NT2/D1 (cell line): ENCODE measurements at regions not wholly inside any gene's neighbourhood (a gene's known extent, or its start where the extent isn't known, plus 50 kb on each side); places are given as distances from the start of the nearest gene placed in this dataset.

Experiments used
- SUZ12 ChIP-seq: IDR thresholded peaks from 2 replicates; pipeline ENCODE4 v1.6.1; 2011; ENCODE audit not compliant: insufficient read length, insufficient read depth; ENCODE audit errors: extremely low read depth
- YY1 ChIP-seq: IDR thresholded peaks from 2 replicates; pipeline ENCODE4 v1.6.1; 2011; ENCODE audit not compliant: insufficient read length, insufficient read depth
- ZNF274 ChIP-seq: IDR thresholded peaks from 2 replicates; pipeline ENCODE4 v1.6.1; 2011; ENCODE audit warnings: mild to moderate bottlenecking, low read depth, low read length

DNA sequence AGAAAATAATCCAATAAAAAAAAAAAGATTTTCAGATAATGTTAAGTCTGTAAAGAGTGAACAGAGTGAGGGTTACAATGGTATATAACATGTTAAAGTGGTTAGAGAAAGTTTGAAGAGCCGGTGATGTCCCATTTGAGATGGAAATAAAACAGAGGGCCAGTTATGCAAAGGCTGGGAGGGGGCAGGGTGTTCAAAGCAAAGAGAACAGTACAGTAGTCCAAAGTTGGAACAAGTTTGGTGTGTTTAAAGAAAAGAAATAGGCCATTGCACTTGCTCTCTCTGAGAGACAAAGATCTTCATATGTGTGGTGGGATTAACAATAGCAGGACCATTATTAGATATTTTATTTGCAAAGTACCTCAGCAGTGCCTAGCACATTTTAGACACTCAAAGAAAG lies 179.5 kb upstream of the PKN2 start:
- no peak for TF ChIP-seq ZNF274
- no peak for TF ChIP-seq YY1
- no peak for TF ChIP-seq SUZ12
